ENCODE measurements at regions not wholly inside any gene's neighbourhood (a gene's known extent, or its start where the extent isn't known, plus 50 kb on each side); places are given as distances from the start of the nearest gene placed in this dataset.
A peak's percentile ranks its signal among the peaks of the same experiment; 100 is the strongest.

DNA sequence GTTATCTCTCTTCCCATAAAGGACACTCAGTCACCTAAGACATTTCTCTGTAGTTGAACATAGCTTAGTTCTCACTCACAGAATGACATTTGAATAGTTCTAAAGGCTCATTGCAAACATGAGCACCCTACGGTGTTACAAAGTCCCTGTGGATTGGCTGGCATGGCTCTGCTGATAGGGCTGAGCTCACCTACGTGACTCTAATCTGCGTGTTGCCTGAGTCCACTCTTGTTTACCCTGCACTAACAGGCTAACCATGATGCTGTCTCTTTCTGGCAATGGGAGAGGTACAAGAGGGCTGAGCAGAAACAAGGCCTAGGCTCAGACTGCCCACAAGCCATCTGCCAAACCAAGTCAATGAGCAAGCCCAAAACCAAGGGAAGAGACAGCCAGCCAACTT is 103.6 kb downstream of the PALM2AKAP2 start:
- DNase-seq (ENCODE audit: low spot score): no peak

DNA sequence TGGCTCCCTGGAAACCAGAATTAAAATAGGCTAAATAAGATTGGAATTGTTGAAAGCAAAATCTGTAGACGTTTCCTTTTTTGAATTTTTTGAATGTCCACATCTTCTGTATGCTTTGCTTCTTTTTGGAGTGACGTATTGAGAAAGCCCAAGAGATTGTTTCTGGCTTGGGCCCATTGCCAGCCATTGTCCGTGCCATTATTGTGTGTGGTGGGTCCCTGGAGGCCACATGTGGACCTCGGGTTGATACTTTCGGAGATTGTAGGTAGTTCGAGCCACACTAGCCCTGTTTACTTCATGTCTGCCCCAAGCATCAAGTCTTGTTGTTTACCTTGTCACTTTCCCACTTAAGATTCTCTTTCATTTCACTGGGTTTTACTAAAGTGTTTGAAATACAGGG is 106.0 kb downstream of the PALM2AKAP2 start:
- DNase-seq (ENCODE audit: low spot score): no peak

DNA sequence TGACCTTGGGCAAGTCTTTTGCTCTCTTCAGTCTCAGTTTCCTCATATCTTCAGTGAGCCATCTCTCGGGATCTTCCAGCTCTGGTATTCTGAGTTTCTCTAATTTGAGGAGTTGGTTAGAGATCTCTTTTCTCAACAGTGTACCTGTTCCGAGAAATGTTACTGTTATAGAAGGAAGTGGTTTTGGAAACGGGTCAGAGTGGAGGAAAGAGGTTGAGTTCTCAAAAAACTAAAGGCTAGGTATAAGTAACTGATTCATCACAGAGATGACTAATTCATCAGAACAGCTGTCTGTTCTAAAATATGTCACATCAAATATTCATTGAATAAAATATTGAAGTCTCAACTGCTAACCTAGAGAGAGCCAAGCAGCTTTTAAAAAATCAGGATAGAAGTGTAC is 106.6 kb downstream of the PALM2AKAP2 start:
- no peak for DNase-seq (ENCODE audit: low spot score)

DNA sequence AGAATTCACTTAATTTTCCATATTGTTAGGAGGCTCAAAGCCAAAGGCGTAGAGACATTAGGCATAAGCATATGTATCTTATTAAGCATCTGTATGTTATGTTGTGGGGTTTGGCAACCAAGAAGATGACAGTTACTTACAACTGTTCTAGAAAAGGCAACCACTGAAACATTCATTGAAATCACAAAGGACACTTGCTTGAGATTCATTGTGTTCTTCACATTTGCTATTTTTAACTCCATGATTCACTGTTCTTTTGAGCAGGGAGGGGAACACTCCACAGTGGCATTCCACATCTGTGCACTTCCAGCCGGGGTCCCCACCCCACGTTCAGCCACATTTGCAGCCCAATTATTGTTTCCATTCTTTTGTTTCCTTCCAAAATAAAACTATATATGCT is 107.1 kb downstream of the PALM2AKAP2 start:
- no peak for DNase-seq (ENCODE audit: low spot score)

DNA sequence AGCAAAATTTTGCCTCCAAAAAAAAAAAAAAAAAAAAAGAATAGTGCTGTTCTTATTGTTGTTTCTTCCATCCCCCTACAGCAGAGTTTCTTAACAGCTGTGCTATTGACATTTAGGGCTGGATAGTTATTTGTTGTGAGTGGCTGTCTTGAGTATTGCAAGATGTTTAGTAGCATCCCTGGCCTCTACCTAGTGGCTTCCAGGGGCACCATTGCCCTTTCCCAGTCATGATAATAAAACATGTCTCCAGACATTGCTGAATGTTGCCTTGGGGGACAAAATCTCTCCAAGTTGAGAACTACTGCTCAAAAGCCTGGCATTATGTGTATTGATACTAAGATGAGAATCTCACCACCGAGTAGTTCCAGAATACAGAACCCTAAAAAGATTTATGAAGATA is 108.7 kb downstream of the PALM2AKAP2 start:
- DNase-seq (ENCODE audit: low spot score): no peak

DNA sequence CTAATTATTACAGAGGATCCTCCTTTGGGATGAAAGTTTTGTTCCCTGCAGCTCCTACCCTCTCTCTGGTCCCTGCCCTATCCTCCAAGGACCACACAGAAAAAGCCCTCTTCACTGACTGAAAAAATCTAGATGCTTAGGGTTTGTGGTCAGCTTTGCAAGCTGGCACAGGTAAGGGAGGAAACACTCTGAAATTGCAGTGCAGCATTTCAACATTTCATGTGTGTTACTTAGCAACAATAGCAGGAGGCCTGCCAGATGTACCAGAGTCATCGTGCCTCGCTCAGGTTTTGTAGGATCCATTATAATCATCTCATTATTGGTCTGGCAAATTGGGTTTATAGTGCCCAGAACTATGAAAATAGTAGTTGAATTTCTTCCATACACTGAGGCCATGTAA is 109.5 kb downstream of the PALM2AKAP2 start:
- DNase-seq (ENCODE audit: low spot score): no peak

DNA sequence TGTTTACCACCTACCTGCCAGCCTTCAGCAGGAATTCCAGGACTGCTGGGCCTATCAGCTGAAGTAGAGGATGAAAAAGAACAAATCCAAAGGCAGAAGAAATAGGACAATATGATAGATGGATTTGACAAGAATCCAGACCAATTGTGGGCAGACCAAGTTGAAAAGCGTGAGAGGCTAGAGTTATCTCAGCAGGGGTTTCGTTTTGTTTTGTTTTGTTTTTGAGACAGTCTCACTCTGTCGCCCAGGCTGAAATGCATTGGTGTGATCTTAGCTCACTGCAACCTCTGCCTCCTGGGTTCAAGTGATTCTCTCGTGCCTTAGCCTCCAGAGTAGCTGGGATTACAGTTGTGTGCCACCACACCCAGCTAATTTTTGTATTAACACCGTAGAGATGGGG is 113.2 kb downstream of the PALM2AKAP2 start:
- no peak for DNase-seq (ENCODE audit: low spot score)

DNA sequence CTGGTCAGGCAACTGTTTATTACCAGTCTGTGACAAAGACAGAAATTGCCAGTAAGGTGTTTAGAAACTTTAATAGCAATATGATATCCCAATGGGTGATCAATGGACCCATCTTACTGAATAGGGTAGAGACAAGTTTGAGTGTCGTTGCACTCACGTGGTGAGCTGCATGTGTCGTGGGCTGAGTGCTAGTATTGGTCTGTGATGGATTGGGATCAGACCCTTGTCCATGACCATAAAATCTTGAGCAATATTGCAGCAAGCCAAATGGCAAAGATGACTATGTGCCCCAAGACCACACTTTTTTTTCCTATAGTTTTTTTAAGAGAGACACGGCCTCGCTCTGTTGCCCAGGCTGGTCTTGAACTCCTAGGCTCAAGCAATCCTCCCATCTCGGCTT is 114.5 kb downstream of the PALM2AKAP2 start:
- DNase-seq (ENCODE audit: low spot score): no peak

DNA sequence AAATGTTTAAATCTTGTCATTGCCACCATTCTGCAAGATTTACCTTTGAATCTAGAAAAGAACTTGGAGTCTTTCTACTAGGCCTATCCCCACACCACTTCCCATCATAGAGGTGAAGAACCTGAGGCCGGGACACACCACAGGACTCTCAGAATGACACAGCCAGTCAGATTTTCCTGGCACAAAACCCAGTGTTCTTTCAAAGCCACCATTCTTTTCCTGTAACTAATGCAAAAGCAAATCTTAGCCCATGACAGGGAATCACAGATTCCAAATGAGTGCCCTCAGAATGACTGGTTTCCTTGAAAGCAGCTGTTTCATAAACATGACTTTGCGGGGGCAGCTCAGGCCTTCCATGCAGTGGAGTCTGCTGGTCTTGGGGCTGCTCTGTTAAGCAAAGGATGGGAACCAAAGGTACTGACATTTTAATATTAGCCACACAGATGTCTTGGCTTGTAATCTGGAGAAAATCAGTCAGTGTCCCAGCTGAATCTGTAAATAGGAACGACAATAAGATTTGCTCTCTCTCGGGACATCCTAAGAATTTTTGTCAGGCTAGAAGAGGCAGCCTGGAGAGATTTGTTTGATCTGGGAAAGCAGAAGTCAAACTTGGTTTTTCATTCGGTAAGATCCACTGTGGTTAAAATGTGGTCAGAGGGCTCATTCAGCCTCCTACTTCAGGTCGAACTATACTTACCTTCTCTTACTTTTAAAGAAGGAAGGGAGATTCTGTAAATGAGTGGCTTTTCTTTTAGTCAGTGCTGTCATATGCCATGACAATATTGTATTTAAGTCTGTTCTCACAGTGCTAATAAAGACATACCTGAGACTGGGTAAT is 115.1 kb downstream of the PALM2AKAP2 start:
- peak; percentile 7 for DNase-seq (ENCODE audit: low spot score)

DNA sequence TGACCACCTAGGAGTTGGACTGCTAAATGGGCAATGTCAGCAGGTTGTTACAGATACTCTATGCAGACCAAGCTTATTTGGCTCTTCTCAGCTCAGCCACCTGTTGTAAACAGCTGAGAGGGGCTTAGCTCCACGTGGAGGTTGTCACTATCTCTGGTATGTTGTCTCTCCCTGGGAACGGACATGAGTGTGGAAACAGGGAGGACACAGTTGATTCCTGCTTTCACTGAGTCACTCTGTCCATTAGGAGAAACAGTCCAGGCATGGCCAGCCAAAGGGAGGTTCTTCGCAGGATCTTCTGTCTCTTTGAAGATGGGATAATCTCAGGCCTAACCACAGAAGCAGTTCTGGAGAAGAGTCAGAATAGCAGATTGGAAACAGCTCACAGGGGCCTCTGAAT is 121.2 kb downstream of the PALM2AKAP2 start:
- peak; percentile 13 for DNase-seq (ENCODE audit: low spot score)

DNA sequence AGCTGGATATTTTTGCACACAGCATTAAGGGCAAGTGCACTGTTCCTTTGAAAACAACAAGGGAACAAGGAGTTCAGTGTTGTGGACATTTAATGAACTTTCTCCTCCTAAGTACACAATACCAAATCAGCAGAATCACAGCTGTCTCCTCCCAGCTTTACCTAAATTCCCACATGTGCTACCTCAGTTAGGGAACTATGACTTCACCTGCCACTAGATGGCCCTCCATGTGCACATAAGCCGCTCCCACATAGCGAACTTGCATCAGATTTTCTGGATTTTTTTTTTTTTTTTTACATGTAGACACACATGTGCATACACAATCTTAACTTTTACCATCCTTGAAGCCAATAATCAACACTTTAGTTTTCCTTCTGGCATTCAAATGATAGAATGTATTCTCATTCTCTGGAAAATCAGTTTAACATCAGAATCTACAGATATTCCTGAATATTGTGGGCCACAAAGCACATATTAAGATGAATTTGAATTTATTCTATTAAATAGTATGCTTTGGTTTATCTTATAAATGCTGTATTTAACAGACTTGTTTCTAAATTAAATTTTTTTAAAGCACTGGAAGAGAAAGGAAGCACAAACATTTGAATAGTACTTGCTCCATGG is 123.6 kb downstream of the PALM2AKAP2 start:
- peak; percentile 54 for DNase-seq (ENCODE audit: low spot score)

DNA sequence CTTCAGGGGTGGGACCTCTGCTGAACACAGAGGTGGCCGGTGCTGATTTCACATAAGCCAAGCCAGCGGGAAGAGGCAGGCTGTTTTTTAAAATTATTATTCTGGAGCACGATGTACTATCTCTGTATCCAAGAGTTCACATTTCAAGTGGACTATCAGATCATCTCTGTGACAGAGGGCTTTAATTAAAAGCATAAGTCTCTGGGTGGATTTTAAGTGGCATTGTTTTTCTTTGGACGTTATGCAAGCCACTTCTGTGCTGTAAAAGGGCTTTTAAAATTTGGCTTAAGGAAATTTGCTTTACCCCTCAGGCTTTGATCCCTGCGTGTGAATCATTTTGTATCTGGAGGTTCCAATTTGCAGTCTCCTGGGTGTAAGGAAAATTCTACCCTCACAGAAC is 124.7 kb downstream of the PALM2AKAP2 start:
- DNase-seq (ENCODE audit: low spot score): no peak

DNA sequence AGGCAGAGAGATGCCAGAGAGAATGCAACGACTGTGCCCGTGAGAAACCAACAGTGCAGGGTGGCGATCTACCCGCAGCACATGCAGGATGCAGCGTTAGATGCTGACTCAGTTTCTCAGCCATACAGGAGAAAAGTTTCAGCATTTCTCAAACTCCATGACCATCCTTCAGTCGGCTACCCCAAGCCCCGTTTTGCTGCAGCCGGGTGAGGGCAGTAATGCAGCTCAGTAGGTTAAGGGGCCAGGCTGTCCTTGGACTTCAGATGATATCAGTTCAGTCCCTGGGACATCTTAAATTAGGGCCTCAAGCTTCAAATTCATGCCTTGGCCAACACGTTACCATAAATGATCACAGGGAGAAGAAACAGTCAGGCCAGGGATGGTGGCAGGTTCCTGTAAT is 125.5 kb downstream of the PALM2AKAP2 start:
- DNase-seq (ENCODE audit: low spot score): no peak

DNA sequence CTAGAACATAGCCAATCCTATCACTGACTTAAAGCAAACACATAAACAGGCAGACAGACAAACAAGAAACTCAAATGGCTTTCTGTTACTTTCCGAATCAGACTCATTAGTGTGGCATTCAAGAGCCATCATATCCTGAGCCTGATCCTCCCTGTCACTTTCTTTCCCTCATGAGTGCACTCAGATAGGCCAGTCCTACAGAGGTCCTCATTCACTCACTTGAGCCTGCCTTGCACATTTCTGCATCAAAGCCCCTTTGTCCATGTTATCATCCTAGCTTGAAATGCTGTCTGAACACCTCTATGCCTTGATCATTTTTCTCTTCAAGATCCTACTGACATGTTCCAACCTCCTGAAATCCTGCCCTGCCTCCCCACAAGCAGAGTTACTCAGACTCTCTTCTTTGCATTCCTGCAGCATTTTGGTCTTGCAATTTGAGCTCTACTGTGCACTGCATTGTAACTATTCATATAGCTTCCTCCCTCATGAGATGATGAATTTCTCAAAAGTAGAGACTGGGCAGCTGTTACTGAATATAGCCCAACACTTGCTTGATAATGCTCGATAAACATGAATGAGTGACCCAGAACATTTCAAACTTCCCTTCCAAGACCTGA is 126.9 kb downstream of the PALM2AKAP2 start:
- no peak for DNase-seq (ENCODE audit: low spot score)

DNA sequence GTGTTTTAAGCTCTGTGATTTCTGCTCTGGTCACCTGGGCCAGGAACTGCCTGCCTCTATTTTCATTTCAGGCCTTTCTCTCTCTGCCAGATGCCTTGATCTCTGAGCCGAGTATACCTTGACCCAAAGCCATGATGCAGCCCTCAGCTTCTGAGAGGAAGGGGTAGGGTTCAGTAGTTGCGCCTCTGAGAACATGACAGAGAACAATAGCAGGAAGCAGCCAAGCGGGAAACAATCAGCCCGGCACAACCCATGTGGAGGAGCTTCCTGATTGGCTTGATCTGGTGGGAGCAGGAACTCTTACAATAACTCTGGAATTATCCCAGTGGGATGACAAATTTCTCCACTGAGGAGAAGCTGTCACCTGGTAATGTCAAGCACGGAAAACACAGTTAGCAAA is 127.4 kb downstream of the PALM2AKAP2 start:
- no peak for DNase-seq (ENCODE audit: low spot score)

DNA sequence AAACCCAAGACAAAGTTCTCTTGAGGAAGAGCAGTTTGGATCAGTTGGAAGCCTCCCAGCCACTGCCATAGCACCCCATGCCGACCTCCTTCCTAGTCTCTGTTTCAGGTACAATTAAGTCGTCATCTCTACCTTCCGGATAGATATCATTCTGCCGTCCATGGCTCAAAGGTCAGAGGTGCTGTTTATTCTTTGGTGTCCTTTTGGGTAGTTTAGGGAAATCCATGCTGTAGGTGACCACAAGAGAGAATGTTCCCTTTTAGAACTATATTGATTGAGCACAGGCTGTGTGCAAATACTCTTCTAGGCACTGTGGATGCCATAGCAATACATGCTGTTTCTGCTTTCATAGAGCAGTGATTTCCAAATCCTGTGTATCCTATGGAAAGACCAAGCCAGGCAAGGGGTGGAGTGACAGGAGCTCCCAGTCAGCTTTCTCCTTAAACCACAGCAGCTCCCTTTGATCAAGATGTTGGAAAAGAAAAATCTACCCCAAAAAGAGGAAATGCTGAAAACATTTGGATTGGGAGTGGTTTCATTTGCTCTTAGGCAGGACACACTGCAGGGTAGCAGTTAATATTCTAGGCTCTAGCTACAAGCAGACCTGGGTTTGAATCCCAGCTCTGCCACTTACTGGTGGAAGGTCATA is 127.9 kb downstream of the PALM2AKAP2 start:
- DNase-seq (ENCODE audit: low spot score): no peak

DNA sequence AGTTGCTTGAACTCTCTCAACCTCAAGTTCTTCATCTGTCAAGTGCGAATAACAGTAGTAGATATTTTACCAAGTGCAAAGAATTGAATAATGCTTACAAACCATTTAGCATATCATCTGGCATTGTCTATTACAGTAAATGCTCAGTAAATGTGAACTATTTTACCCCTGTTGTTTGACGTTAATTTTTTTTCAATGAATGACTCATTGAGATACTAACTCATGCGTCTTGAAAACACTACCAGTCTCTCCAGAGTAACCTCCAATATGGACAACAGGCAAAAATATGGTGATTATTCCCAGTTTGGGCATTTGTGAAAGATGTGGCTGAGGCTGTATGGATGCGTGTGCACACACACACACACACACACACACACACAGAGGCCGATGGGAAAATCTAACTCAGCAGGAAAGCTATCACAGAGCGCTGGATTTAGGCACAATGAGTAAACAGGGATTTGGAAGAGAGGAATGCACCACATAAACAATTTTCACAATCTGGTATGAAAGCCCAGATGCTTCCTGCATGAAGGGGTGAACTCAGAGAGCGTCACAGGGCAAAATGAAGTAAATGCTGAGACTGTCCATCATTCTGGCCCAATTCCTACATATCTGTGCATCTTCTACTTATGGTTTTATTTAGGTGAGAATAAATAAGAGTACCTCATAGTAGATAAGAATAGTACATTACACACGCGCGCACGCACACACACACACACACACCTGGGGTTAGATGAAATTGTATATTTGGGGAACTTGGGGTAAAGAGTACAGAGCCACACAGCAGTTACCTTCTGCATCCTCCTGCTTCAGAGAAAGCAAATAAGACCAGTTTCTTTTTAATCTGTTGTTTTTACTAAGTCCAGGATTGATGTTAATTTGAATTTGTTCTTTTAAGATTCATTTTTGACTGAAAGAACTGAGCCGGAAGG is 128.7 kb downstream of the PALM2AKAP2 start:
- peak; percentile 40 for DNase-seq (ENCODE audit: low spot score)

DNA sequence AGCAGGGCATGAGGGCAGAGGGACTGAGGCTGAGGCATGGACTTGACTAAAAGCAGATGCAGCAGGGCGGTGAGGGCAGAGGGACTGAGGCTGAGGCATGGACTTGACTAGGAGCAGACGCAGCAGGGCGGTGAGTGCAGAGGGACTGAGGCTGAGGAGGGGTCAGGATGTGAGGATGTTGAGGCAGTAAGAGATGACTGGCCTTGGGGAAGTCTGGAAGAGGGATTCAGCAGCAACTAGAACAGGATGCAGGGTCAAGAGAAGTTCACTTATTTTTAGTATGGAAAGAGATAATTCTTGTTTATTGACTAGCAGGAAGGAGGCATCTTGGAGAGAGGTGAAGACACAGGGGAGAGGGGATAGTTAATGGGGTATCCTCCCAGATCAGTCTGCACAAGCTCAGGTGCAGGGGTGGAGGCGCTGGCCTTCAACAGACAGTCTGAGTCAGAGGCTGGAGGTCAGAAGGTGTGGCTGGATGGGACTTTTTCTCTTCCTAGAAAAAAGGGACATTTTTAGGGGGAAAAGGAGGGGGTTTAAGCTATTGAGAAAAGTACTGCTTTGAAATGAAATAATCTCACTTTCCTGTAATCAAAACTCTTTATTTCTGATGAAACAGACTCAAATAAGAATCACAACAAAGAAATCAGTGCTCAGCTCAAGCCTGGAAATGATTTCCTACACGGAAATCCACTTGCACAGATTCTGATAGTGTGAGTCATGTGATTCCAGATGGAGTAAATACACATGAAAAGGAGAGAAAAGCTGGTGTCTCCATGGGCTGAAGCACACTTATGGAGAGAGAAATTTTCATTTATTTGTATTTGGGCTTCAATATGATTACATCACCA is 130.9 kb downstream of the PALM2AKAP2 start:
- peak; percentile 34 for DNase-seq (ENCODE audit: low spot score)

DNA sequence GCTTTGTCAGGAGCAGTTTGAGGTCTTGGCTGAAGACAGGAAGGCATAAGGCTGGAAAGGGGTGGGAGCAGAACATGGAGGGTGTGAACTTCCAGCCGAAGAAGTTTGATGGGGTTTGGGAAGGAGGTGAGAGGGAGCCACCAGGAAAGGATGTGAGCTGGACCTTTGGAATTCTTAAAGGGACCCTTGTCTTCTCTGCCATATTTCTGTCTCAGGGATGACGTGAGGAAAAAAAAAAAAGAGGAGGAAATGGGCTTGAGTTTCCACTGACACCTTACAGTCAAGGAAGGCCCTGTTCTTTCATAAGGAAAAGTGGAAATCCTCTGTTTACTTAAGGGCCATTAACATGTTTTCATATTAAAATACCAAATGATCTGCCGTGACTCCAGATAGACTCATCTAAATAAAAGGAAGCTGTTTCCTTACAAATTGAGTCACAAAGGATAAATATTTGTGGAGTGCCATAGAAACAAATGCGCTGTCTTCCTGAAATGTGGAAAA is 132.1 kb downstream of the PALM2AKAP2 start:
- peak; percentile 8 for DNase-seq (ENCODE audit: low spot score)

DNA sequence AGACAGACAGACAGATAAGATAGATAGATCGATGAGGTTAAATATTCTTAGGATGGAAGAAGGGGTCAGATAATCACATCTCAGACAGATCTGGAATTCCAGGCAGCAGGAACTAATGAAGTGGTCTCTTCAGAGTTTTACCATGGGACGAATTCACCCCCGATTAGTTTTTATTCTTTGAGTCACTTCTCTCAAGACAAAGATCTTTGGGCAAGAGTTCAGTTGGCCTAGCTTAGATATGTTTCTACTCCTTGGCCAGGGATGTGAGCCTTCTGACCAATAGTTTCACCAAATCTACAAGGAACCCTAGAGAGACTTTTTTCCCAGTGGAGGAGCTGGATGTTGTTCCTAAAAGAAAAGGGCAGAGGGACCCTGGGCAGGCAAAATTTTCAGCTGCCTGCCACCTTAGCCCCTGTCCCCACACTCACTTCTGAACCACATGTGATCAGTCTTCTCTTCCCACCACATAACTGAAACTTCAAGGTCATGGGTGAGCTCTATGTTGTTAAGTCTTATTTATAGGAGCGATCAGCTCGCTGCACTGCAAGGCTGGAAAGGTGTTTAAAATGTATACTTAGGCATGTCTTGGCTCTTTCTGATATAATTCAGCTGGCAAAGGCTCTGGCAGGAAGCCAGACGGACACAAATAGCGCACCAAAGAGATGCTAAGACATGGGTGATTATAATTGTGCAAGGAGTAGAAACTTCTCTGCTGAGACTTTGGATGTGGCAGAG is 132.9 kb downstream of the PALM2AKAP2 start:
- DNase-seq (ENCODE audit: low spot score): no peak
